SK-N-SH (cell line): ENCODE measurements at regions not wholly inside any gene's neighbourhood (a gene's known extent, or its start where the extent isn't known, plus 50 kb on each side); places are given as distances from the start of the nearest gene placed in this dataset.

Experiments used
- CTCF ChIA-PET: fragments of 300-600, 350-600 bp; formaldehyde crosslinking; extraction: SDS; loops from one replicate; lab custom pipeline; 2021; lab: Yijun Ruan, JAX
- POLR2A ChIA-PET: fragments of 350-600 bp; sonication (Branson Sonifier 250); formaldehyde crosslinking; extraction: SDS; loops from one replicate; lab custom pipeline; 2020; ENCODE audit warnings: antibody characterized with exemption, inconsistent platforms; lab: Yijun Ruan, JAX
- DNase-seq: peaks from one replicate; pipeline ENCODE4 v3.0.0; 2012
- H2AFZ ChIP-seq: fragments of 200-600 bp; sonication (generic); 2 replicates; pipeline ENCODE4 v1.8.1; 2016; ENCODE audit warnings: antibody characterized with exemption, mild to moderate bottlenecking, low read depth
- H3F3A ChIP-seq: fragments of 200-600 bp; sonication (generic); replicated peaks from 2 replicates; pipeline ENCODE3; 2016; ENCODE audit warnings: antibody characterized with exemption, mild to moderate bottlenecking; ENCODE audit not compliant: insufficient read depth
- H3K27ac ChIP-seq, 2 experiments: fragments of 200-500 bp in 1 of 2; fragments of 200-600 bp in 1 of 2; sonication (Bioruptor generic) in 1 of 2; sonication (generic), shearing (Covaris generic) in 1 of 2; 2 replicates each; pipeline versions ENCODE4 v1.5.1 to v1.6.1; 2014 to 2016; ENCODE audit warnings: low read depth in 2 of 2, inconsistent platforms in 1 of 2, low read length in 1 of 2, mild to moderate bottlenecking in 1 of 2, mixed read lengths in 1 of 2
- H3K27me3 ChIP-seq: fragments of 200-600 bp; sonication (generic), shearing (Covaris generic); 2 replicates; pipeline ENCODE4 v1.6.1; 2016; ENCODE audit warnings: mixed run types; ENCODE audit not compliant: insufficient read depth
- H3K36me3 ChIP-seq, 2 experiments: fragments of 200-500 bp in 1 of 2; fragments of 200-600 bp in 1 of 2; sonication (Bioruptor generic) in 1 of 2; sonication (generic) in 1 of 2; replicated peaks in 1 of 2; 2 replicates each; pipeline versions ENCODE3 to v1.5.1; 2014 to 2016; ENCODE audit warnings: low read length in 1 of 2, mild to moderate bottlenecking in 1 of 2; ENCODE audit not compliant: insufficient read depth in 2 of 2, control insufficient read depth in 1 of 2
- H3K4me1 ChIP-seq, 2 experiments: fragments of 200-500 bp in 1 of 2; fragments of 200-600 bp in 1 of 2; sonication (Bioruptor generic) in 1 of 2; sonication (generic), shearing (Covaris generic) in 1 of 2; 2 replicates each; pipeline versions ENCODE4 v1.5.1 to v1.6.1; 2014 to 2016; ENCODE audit warnings: low read depth in 1 of 2, low read length in 1 of 2, mixed run types in 1 of 2; ENCODE audit not compliant: insufficient read depth in 2 of 2, control insufficient read depth in 1 of 2
- H3K4me2 ChIP-seq: fragments of 200-600 bp; sonication (generic), shearing (Covaris generic); 2 replicates; pipeline ENCODE4 v1.6.1; 2017; ENCODE audit warnings: mixed run types
- H3K4me3 ChIP-seq, 2 experiments: fragments of 200-500 bp in 1 of 2; fragments of 200-600 bp in 1 of 2; sonication (Bioruptor generic) in 1 of 2; sonication (generic), shearing (Covaris generic) in 1 of 2; 2 replicates each; pipeline versions ENCODE4 v1.5.1 to v1.8.1; 2014 to 2016; ENCODE audit warnings: low read depth in 2 of 2, inconsistent platforms in 1 of 2, low read length in 1 of 2, mild to moderate bottlenecking in 1 of 2, mixed read lengths in 1 of 2, moderate library complexity in 1 of 2
- H3K79me2 ChIP-seq: fragments of 200-600 bp; sonication (generic); 2 replicates; pipeline ENCODE4 v1.8.1; 2017; ENCODE audit warnings: mild to moderate bottlenecking; ENCODE audit not compliant: insufficient read depth
- H3K9ac ChIP-seq: fragments of 200-600 bp; sonication (generic); 2 replicates; pipeline ENCODE4 v1.6.1; 2017; ENCODE audit warnings: mixed run types
- H3K9me2 ChIP-seq: fragments of 200-600 bp; sonication (generic); 2 replicates; pipeline ENCODE4 v1.6.1; 2017; ENCODE audit warnings: mixed run types
- H3K9me3 ChIP-seq: fragments of 200-600 bp; sonication (generic); 2 replicates; pipeline ENCODE4 v1.6.1; 2017; ENCODE audit warnings: mixed run types, mild to moderate bottlenecking, moderate library complexity
- H4K20me1 ChIP-seq: fragments of 200-600 bp; sonication (generic); 2 replicates; pipeline ENCODE4 v1.6.1; 2017; ENCODE audit warnings: mild to moderate bottlenecking, mixed run types; ENCODE audit not compliant: insufficient read depth
- CHD2 ChIP-seq: fragments of 150-350 bp; IDR thresholded peaks from 2 replicates; pipeline ENCODE4 v1.6.1; 2018; ENCODE audit warnings: low read length; ENCODE audit not compliant: partially characterized antibody
- ELF1 ChIP-seq: IDR thresholded peaks from 2 replicates; pipeline ENCODE4 v1.4.0; 2012
- EZH2phosphoT487 ChIP-seq: fragments of 200-600 bp; sonication (generic); IDR thresholded peaks from 2 replicates; pipeline ENCODE4 v1.6.1; 2017; ENCODE audit warnings: low read depth, mixed run types, mild to moderate bottlenecking, antibody characterized with exemption, moderate library complexity, borderline replicate concordance
- FOXJ3 ChIP-seq: sonication (generic); formaldehyde crosslinking; IDR thresholded peaks from 2 replicates; pipeline ENCODE4 v1.5.1; 2020; ENCODE audit warnings: mild to moderate bottlenecking, missing genetic modification reagents
- FOXM1 ChIP-seq: IDR thresholded peaks from 2 replicates; pipeline ENCODE4 v1.4.0; 2012; ENCODE audit warnings: low read depth, mild to moderate bottlenecking
- GABPA ChIP-seq: IDR thresholded peaks from 2 replicates; pipeline ENCODE4 v1.4.0; 2012; ENCODE audit warnings: low read depth, mild to moderate bottlenecking
- JUND ChIP-seq: IDR thresholded peaks from 2 replicates; pipeline ENCODE4 v1.4.0; 2012
- MAX ChIP-seq: IDR thresholded peaks from 2 replicates; pipeline ENCODE4 v1.4.0; 2012; ENCODE audit warnings: low read depth
- NFIC ChIP-seq: IDR thresholded peaks from 2 replicates; pipeline ENCODE4 v1.4.0; 2012; ENCODE audit warnings: borderline replicate concordance
- NRF1 ChIP-seq: IDR thresholded peaks from 2 replicates; pipeline ENCODE4 v1.6.1; 2012; ENCODE audit warnings: low read depth, mild to moderate bottlenecking, low read length
- POLR2AphosphoS5 ChIP-seq: IDR thresholded peaks from 2 replicates; pipeline ENCODE4 v1.6.1; 2012; ENCODE audit warnings: low read depth, low read length
- SMC3 ChIP-seq: IDR thresholded peaks from 2 replicates; pipeline ENCODE4 v1.6.1; 2012; ENCODE audit warnings: low read depth, low read length, improper control_type of control experiment
- TAF1 ChIP-seq: IDR thresholded peaks from 2 replicates; pipeline ENCODE4 v1.6.1; 2012; ENCODE audit warnings: low read depth, mild to moderate bottlenecking, low read length, moderate library complexity, borderline replicate concordance
- USF1 ChIP-seq: IDR thresholded peaks from 2 replicates; pipeline ENCODE4 v1.4.0; 2012; ENCODE audit warnings: low read depth, borderline replicate concordance
- YY1 ChIP-seq: IDR thresholded peaks from 2 replicates; pipeline ENCODE4 v1.4.0; 2012; ENCODE audit warnings: low read depth, mild to moderate bottlenecking
- WGBS: methylation state at CpG from one replicate; pipeline ENCODE4 v1.1.6; 2017; ENCODE audit warnings: low lambda C conversion rate; 5-methylcytosine and 5-hydroxymethylcytosine counted together
- TF ChIP-seq, protein P1 (sequence below): fragments of 200-600 bp; sonication (generic); IDR thresholded peaks from 2 replicates; pipeline ENCODE4 v1.6.1; 2017; ENCODE audit warnings: antibody characterized with exemption, mild to moderate bottlenecking, moderate library complexity
- TF ChIP-seq, protein P2 (sequence below): IDR thresholded peaks from 2 replicates; pipeline ENCODE4; 2012
- TF ChIP-seq, protein P3 (sequence below): fragments of 150-350 bp; IDR thresholded peaks from 2 replicates; pipeline ENCODE4 v1.6.1; 2016; ENCODE audit warnings: mild to moderate bottlenecking, low read depth, low read length
- TF ChIP-seq, protein P4 (sequence below): fragments of 150-350 bp; IDR thresholded peaks from 2 replicates; pipeline ENCODE4 v1.6.1; 2017; ENCODE audit warnings: antibody characterized with exemption, low read length, low read depth, borderline replicate concordance
- TF ChIP-seq, protein P5 (sequence below): IDR thresholded peaks from 2 replicates; pipeline ENCODE4 v1.4.0; 2012; ENCODE audit warnings: low read depth, borderline replicate concordance

DNA sequence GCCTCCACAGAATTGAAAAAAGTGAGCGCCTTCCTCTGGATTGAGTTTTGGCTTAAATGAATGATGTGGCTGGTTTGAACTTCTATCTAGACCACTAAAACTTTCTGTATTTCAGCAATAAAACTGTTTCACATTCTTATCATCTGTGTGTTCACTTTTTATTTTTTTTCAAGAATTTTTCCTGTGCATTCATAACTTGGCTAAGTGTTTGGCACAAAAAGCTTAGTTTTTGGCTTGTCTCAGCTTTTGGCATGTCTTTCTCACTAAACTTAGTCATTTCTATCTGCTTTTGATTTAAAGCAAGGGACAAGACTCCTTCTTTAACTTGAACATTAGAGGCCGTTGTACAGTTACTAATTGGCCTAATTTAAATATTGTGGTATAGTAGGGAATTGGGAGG lies 1015.1 kb downstream of the EPHA7 start:
- Histone ChIP-seq H3K36me3 (no peaks in the 10 kb centered on the region), H3F3A (no peaks in the 10 kb centered on the region), H3K4me3 (no peak overlapping the region), H3K9me3 (no peaks in the 10 kb centered on the region), H2AFZ (no peak overlapping the region), H3K4me1 (no peaks in the 10 kb centered on the region), H3K9ac (no peak overlapping the region), H3K9me2 (no peaks in the 10 kb centered on the region), H3K79me2 (no peaks in the 10 kb centered on the region), H3K27me3 (no peaks in the 10 kb centered on the region), H3K27ac (no peak overlapping the region), H3K4me2 (no peak overlapping the region), H4K20me1 (no peaks in the 10 kb centered on the region)
- TF ChIP-seq FOXJ3 (CRISPR knock-in tag) (no peak), EZH2phosphoT487 (no peak), TAF1 (no peak), MAX (no peak), GABPA (no peak), CHD2 (no peak), NFIC (no peak), FOXM1 (no peak), USF1 (no peak), ELF1 (no peak), SMC3 (no peak), POLR2AphosphoS5 (no peak), YY1 (no peak), NRF1 (no peak), JUND (no peak)
- TF ChIP-seq, protein P1, sequence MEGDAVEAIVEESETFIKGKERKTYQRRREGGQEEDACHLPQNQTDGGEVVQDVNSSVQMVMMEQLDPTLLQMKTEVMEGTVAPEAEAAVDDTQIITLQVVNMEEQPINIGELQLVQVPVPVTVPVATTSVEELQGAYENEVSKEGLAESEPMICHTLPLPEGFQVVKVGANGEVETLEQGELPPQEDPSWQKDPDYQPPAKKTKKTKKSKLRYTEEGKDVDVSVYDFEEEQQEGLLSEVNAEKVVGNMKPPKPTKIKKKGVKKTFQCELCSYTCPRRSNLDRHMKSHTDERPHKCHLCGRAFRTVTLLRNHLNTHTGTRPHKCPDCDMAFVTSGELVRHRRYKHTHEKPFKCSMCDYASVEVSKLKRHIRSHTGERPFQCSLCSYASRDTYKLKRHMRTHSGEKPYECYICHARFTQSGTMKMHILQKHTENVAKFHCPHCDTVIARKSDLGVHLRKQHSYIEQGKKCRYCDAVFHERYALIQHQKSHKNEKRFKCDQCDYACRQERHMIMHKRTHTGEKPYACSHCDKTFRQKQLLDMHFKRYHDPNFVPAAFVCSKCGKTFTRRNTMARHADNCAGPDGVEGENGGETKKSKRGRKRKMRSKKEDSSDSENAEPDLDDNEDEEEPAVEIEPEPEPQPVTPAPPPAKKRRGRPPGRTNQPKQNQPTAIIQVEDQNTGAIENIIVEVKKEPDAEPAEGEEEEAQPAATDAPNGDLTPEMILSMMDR = no peak
- TF ChIP-seq, protein P2, sequence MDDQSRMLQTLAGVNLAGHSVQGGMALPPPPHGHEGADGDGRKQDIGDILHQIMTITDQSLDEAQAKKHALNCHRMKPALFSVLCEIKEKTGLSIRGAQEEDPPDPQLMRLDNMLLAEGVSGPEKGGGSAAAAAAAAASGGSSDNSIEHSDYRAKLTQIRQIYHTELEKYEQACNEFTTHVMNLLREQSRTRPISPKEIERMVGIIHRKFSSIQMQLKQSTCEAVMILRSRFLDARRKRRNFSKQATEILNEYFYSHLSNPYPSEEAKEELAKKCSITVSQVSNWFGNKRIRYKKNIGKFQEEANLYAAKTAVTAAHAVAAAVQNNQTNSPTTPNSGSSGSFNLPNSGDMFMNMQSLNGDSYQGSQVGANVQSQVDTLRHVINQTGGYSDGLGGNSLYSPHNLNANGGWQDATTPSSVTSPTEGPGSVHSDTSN = no peak
- TF ChIP-seq, protein P3, sequence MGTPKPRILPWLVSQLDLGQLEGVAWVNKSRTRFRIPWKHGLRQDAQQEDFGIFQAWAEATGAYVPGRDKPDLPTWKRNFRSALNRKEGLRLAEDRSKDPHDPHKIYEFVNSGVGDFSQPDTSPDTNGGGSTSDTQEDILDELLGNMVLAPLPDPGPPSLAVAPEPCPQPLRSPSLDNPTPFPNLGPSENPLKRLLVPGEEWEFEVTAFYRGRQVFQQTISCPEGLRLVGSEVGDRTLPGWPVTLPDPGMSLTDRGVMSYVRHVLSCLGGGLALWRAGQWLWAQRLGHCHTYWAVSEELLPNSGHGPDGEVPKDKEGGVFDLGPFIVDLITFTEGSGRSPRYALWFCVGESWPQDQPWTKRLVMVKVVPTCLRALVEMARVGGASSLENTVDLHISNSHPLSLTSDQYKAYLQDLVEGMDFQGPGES = no peak
- TF ChIP-seq, protein P4, sequence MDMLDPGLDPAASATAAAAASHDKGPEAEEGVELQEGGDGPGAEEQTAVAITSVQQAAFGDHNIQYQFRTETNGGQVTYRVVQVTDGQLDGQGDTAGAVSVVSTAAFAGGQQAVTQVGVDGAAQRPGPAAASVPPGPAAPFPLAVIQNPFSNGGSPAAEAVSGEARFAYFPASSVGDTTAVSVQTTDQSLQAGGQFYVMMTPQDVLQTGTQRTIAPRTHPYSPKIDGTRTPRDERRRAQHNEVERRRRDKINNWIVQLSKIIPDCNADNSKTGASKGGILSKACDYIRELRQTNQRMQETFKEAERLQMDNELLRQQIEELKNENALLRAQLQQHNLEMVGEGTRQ = no peak
- TF ChIP-seq, protein P5, sequence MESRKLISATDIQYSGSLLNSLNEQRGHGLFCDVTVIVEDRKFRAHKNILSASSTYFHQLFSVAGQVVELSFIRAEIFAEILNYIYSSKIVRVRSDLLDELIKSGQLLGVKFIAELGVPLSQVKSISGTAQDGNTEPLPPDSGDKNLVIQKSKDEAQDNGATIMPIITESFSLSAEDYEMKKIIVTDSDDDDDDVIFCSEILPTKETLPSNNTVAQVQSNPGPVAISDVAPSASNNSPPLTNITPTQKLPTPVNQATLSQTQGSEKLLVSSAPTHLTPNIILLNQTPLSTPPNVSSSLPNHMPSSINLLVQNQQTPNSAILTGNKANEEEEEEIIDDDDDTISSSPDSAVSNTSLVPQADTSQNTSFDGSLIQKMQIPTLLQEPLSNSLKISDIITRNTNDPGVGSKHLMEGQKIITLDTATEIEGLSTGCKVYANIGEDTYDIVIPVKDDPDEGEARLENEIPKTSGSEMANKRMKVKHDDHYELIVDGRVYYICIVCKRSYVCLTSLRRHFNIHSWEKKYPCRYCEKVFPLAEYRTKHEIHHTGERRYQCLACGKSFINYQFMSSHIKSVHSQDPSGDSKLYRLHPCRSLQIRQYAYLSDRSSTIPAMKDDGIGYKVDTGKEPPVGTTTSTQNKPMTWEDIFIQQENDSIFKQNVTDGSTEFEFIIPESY = no peak
- no peak for DNase-seq
- CTCF ChIA-PET = interaction anchor here (1.3 kb wide), 1 partner anchor 9 kb away, joined by 3 read pairs; no protein-coding TSS in a partner anchor
- 20% methylated on average over 2 of the region's 2 CpGs for WGBS
- POLR2A ChIA-PET = no interaction called here
